KMS-11 (cell line): ENCODE measurements at regions not wholly inside any gene's neighbourhood (a gene's known extent, or its start where the extent isn't known, plus 50 kb on each side); places are given as distances from the start of the nearest gene placed in this dataset.

Experiments
- H2AFZ ChIP-seq: fragments of 200-600 bp; sonication (generic); 2 replicates; pipeline ENCODE4 v1.6.1; 2016; ENCODE audit warnings: antibody characterized with exemption, mixed run types, low read depth
- H3K27ac ChIP-seq: fragments of 200-600 bp; sonication (generic); 2 replicates; pipeline ENCODE4 v1.6.1; 2016; ENCODE audit warnings: mild to moderate bottlenecking, mixed run types
- H3K27me3 ChIP-seq: fragments of 200-600 bp; sonication (generic); 2 replicates; pipeline ENCODE4 v1.6.1; 2017; ENCODE audit warnings: mild to moderate bottlenecking, low read depth, mixed run types, moderate library complexity; ENCODE audit not compliant: insufficient read depth
- H3K36me3 ChIP-seq: fragments of 200-600 bp; sonication (generic); 2 replicates; pipeline ENCODE4 v1.6.1; 2017; ENCODE audit warnings: mild to moderate bottlenecking, mixed run types; ENCODE audit not compliant: insufficient read depth
- H3K4me1 ChIP-seq: fragments of 200-600 bp; sonication (generic); 2 replicates; pipeline ENCODE4 v1.6.1; 2016; ENCODE audit warnings: mild to moderate bottlenecking, low read depth, mixed run types; ENCODE audit not compliant: poor library complexity, severe bottlenecking
- H3K4me2 ChIP-seq: fragments of 200-600 bp; sonication (generic); 2 replicates; pipeline ENCODE4 v1.7.0; 2016; ENCODE audit warnings: mild to moderate bottlenecking, mixed run types
- H3K4me3 ChIP-seq: fragments of 200-600 bp; sonication (generic); IDR thresholded peaks from 2 replicates; pipeline ENCODE4 v1.6.1; 2017; ENCODE audit warnings: low read depth, low read length, mixed read lengths; ENCODE audit not compliant: insufficient read depth
- H3K79me2 ChIP-seq: fragments of 200-600 bp; sonication (generic); 2 replicates; pipeline ENCODE4 v1.6.1; 2016; ENCODE audit warnings: low read depth, mixed run types; ENCODE audit not compliant: insufficient read depth
- H3K9ac ChIP-seq: fragments of 200-600 bp; sonication (generic); 2 replicates; pipeline ENCODE4 v1.6.1; 2016; ENCODE audit warnings: mild to moderate bottlenecking, mixed run types
- H4K20me1 ChIP-seq: fragments of 200-600 bp; sonication (generic); 2 replicates; pipeline ENCODE4 v1.6.1; 2016; ENCODE audit warnings: mild to moderate bottlenecking, mixed run types; ENCODE audit not compliant: insufficient read depth
- TF ChIP-seq, protein P1 (sequence below): fragments of 200-600 bp; sonication (generic); conservative IDR thresholded peaks from 2 replicates; pipeline ENCODE4 v1.6.1; 2017; ENCODE audit warnings: low read depth, mild to moderate bottlenecking, antibody characterized with exemption, low read length, moderate library complexity, mixed read lengths

DNA sequence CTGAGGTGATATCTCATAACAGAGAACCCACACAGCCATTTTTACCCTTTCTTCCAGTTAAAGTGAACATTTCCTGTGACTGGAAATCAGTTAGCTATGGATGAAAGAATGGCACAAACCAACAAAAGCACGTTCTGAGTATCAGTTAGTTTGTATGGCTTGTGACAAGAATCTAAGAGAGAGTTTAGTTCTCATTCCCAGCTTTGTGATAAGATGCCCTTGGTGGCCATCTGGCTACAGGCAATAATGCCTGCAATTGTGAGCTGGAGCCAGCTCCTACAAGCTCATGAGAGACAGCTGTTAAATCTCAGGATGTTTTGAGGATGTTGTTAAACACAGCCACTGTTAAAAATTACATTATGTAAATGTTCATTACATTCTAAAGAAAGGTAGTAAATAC lies 122.0 kb upstream of the FRMD6 start:
- TF ChIP-seq, protein P1, sequence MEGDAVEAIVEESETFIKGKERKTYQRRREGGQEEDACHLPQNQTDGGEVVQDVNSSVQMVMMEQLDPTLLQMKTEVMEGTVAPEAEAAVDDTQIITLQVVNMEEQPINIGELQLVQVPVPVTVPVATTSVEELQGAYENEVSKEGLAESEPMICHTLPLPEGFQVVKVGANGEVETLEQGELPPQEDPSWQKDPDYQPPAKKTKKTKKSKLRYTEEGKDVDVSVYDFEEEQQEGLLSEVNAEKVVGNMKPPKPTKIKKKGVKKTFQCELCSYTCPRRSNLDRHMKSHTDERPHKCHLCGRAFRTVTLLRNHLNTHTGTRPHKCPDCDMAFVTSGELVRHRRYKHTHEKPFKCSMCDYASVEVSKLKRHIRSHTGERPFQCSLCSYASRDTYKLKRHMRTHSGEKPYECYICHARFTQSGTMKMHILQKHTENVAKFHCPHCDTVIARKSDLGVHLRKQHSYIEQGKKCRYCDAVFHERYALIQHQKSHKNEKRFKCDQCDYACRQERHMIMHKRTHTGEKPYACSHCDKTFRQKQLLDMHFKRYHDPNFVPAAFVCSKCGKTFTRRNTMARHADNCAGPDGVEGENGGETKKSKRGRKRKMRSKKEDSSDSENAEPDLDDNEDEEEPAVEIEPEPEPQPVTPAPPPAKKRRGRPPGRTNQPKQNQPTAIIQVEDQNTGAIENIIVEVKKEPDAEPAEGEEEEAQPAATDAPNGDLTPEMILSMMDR = no peak
- Histone ChIP-seq H2AFZ (no peak overlapping the region), H3K4me3 (no peak overlapping the region), H3K27me3 (no peaks in the 10 kb centered on the region), H4K20me1 (no peaks in the 10 kb centered on the region), H3K4me2 (no peak overlapping the region), H3K27ac (no peak overlapping the region), H3K79me2 (no peaks in the 10 kb centered on the region), H3K9ac (no peak overlapping the region), H3K4me1 (peaks cover 3% of the 10 kb centered on the region), H3K36me3 (no peaks in the 10 kb centered on the region)

DNA sequence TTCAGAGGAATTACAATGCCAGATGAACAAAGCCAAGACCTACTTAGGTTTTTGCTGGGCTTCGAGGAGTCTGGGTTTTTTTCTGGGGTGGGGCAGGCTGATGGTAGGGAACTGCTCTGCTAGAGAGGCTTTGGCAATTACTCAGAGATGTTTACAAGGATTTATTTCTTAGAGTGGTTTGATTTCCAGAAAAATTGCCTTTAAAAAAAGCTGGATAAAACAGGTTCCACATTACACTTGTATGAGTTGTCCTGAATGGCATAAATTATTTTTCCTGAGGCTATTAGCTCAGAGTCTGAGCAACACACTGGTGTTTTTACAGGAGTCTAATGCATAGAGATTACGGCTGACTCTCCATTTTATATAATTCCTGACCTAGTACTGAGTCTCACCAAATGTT lies 118.5 kb upstream of the FRMD6 start:
- no peak overlapping the region for H3K27ac ChIP-seq

DNA sequence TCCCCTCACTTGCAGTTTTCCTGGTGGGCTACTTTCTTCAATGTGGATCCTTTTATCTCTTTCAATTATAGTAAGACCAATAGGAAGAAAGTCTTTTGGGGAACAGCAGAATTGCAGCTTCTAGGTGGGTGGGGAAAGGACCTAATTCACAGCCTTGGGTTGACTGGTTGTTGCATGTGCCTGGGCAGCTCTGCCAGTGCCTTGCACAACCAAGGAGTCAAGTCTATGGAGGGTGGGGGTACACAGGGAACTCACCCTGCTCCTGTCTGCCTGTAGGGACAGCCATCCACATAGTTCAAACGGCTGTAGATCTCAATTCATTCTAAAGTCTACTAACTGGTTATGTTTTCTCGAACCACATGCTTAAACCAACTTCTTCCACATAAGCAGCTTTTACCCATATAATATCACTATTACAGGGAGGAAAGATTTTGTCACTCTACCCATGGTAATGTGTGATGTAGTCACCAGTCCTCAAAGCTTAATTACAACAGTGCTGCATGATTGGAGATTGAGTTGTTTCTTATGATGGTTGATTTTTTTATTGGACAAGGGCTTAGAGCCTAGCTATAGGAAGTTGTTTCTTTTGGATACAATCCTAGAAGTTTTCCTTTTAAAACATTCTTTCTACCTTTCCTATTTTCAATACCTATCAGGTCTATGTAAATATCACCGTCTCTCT lies 117.7 kb upstream of the FRMD6 start:
- no peaks in the 10 kb centered on the region for H3K79me2 ChIP-seq
- H3K27me3 ChIP-seq = no peaks in the 10 kb centered on the region
- H3K36me3 ChIP-seq = no peaks in the 10 kb centered on the region
- H3K4me3 ChIP-seq = no peak overlapping the region
- TF ChIP-seq, protein P1 = no peak
- H2AFZ ChIP-seq = no peak overlapping the region
- H3K4me1 ChIP-seq = peaks cover 6% of the 10 kb centered on the region
- H3K4me2 ChIP-seq = no peak overlapping the region
- H3K9ac ChIP-seq = no peak overlapping the region
- H3K27ac ChIP-seq = no peak overlapping the region
- H4K20me1 ChIP-seq = no peaks in the 10 kb centered on the region

More for the DNA sequence above, 118.5 kb upstream of the FRMD6 start:
- H3K4me3 ChIP-seq = no peak overlapping the region
- no peaks in the 10 kb centered on the region for H4K20me1 ChIP-seq
- no peak overlapping the region for H2AFZ ChIP-seq
- H3K36me3 ChIP-seq = no peaks in the 10 kb centered on the region
- no peak overlapping the region for H3K4me2 ChIP-seq
- TF ChIP-seq, protein P1 = no peak
- peaks cover 6% of the 10 kb centered on the region for H3K4me1 ChIP-seq
- H3K9ac ChIP-seq = no peak overlapping the region
- H3K27me3 ChIP-seq = no peaks in the 10 kb centered on the region
- no peaks in the 10 kb centered on the region for H3K79me2 ChIP-seq

DNA sequence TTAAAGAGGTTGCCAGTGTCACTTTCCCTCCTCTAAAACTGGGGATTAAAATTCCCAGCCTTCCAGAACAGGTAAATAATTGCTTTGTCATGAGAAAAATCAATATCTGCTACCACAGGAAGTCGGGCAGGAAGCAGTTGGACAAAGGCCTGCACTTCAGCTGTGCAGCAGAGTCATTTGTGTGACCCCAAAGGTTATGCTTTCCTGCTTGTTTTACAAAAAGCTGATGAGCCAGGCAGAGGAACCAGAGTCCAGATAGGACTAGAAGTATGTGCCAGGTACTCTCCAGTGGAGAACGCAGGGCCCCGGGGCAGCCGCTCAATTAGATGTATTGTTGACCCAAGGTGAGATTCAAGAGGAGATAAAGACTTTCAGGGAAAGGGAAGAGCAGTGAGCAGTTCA lies 117.1 kb upstream of the FRMD6 start:
- no peak overlapping the region for H3K4me2 ChIP-seq
- no peak overlapping the region for H3K9ac ChIP-seq
- H3K79me2 ChIP-seq = no peaks in the 10 kb centered on the region
- H3K27me3 ChIP-seq = no peaks in the 10 kb centered on the region
- peak overlapping the region; percentile 18; the same call in 1 of the 2 replicates for H2AFZ ChIP-seq
- TF ChIP-seq, protein P1 = no peak
- no peak overlapping the region for H3K27ac ChIP-seq
- H3K4me3 ChIP-seq = no peak overlapping the region
- no peaks in the 10 kb centered on the region for H4K20me1 ChIP-seq
- H3K4me1 ChIP-seq = peaks cover 10% of the 10 kb centered on the region
- no peaks in the 10 kb centered on the region for H3K36me3 ChIP-seq
